Fibroblast of upper back skin (primary cell): ENCODE measurements at regions not wholly inside any gene's neighbourhood (a gene's known extent, or its start where the extent isn't known, plus 50 kb on each side); places are given as distances from the start of the nearest gene placed in this dataset.
"Not testable (repeated sequence)": the region's sequence is repeated elsewhere in the genome, so short reads cannot be mapped to it uniquely, and the experiment has no call there.

Experiments
- DNase-seq: peaks from one replicate; pipeline ENCODE4 v3.0.0-alpha.2; 2013

- not testable (repeated sequence) for DNase-seq
These were observed 191.0 kb upstream of the IRAK1BP1 start for GRCh38 chr6:78676069-78677007.

- no peak for DNase-seq
These were observed 178.7 kb upstream of the IRAK1BP1 start for GRCh38 chr6:78688668-78689067.

- peak; percentile 9 for DNase-seq
These were observed 173.5 kb upstream of the IRAK1BP1 start for GRCh38 chr6:78693835-78694234.

GRCh38 chr6:78694628-78695027 lies 172.7 kb upstream of the IRAK1BP1 start:
- DNase-seq = not testable (repeated sequence)

- DNase-seq = no peak
These were observed 166.4 kb upstream of the IRAK1BP1 start for GRCh38 chr6:78700991-78701390.

- DNase-seq = peak; percentile 62
These were observed 165.9 kb upstream of the IRAK1BP1 start for GRCh38 chr6:78701407-78701806.

GRCh38 chr6:78709021-78709420 lies 158.3 kb upstream of the IRAK1BP1 start:
- DNase-seq = no peak

GRCh38 chr6:78713564-78713963 lies 153.8 kb upstream of the IRAK1BP1 start:
- no peak for DNase-seq

GRCh38 chr6:78744144-78744543 lies 123.2 kb upstream of the IRAK1BP1 start:
- DNase-seq = no peak

- DNase-seq = peak; percentile 82
These were observed 120.9 kb upstream of the IRAK1BP1 start for GRCh38 chr6:78746457-78746856.

GRCh38 chr6:78749326-78749725 lies 118.0 kb upstream of the IRAK1BP1 start:
- DNase-seq = peak; percentile 67

GRCh38 chr6:78758297-78758798 lies 109.0 kb upstream of the IRAK1BP1 start:
- DNase-seq = not testable (repeated sequence)

- no peak for DNase-seq
These were observed 99.1 kb upstream of the IRAK1BP1 start for GRCh38 chr6:78768271-78768670.

- no peak for DNase-seq
These were observed 96.6 kb upstream of the IRAK1BP1 start for GRCh38 chr6:78770765-78771164.

- no peak for DNase-seq
These were observed 95.8 kb upstream of the IRAK1BP1 start for GRCh38 chr6:78771586-78771985.

GRCh38 chr6:78781001-78781400 lies 86.3 kb upstream of the IRAK1BP1 start:
- no peak for DNase-seq

GRCh38 chr6:78783366-78783765 lies 84.0 kb upstream of the IRAK1BP1 start:
- not testable (repeated sequence) for DNase-seq

GRCh38 chr6:78797270-78797669 lies 70.1 kb upstream of the IRAK1BP1 start:
- no peak for DNase-seq

GRCh38 chr6:78799682-78800081 lies 67.7 kb upstream of the IRAK1BP1 start:
- DNase-seq = no peak

GRCh38 chr6:78806792-78807191 lies 60.6 kb upstream of the IRAK1BP1 start:
- not testable (repeated sequence) for DNase-seq

GRCh38 chr6:78807655-78808355 lies 59.5 kb upstream of the IRAK1BP1 start:
- DNase-seq = not testable (repeated sequence)

GRCh38 chr6:78808356-78808891 lies 58.9 kb upstream of the IRAK1BP1 start:
- no peak for DNase-seq

GRCh38 chr6:78808933-78809332 lies 58.4 kb upstream of the IRAK1BP1 start:
- no peak for DNase-seq
